A549 (cell line): ENCODE measurements at regions not wholly inside any gene's neighbourhood (a gene's known extent, or its start where the extent isn't known, plus 50 kb on each side); places are given as distances from the start of the nearest gene placed in this dataset.

Experiments
- ATAC-seq, 2 experiments: fragments of 200-7000 bp in 1 of 2; fragments of >200 bp in 1 of 2; cut with Nextera tagmentation in 1 of 2; cut with Tn5 transposase in 1 of 2; 3 replicates each; pipeline versions ENCODE4 v1.8.0 to v1.9.1; 2018 to 2020; ENCODE audit warnings: mild to moderate bottlenecking in 1 of 2, moderate library complexity in 1 of 2
- CTCF ChIA-PET: fragments of 300-600 bp; sonication (Branson Sonifier 250); formaldehyde crosslinking; extraction: SDS; loops from one replicate; lab custom pipeline; 2021; ENCODE audit warnings: antibody characterized with exemption, inconsistent platforms; lab: Yijun Ruan, JAX
- POLR2A ChIA-PET: fragments of 350-600 bp; formaldehyde crosslinking; extraction: SDS; loops from one replicate; lab custom pipeline; 2021; ENCODE audit warnings: antibody characterized with exemption, inconsistent platforms; lab: Yijun Ruan, JAX
- DNase-seq, 2 experiments: peaks; one replicate each; pipeline versions ENCODE4 v3.0.0 to v3.0.0-alpha.2; 2011 to 2016; ENCODE audit warnings: low read depth in 1 of 2, low spot score in 1 of 2
- FAIRE-seq: peaks from 2 replicates; lab custom pipeline; 2011; peaks lifted over from hg19 to GRCh38; lab: Jason Lieb, UNC
- H3K27ac ChIP-seq, 2 experiments: fragments of >200 bp; sonication (Bioruptor Twin); formaldehyde crosslinking; 3 replicates each; pipeline ENCODE4 v1.5.1; 2016 to 2017
- H3K4me1 ChIP-seq: fragments of >200 bp; sonication (Bioruptor Twin); formaldehyde crosslinking; 3 replicates; pipeline ENCODE4 v1.6.1; 2016
- H3K4me2 ChIP-seq: fragments of >200 bp; sonication (Bioruptor Twin); formaldehyde crosslinking; 3 replicates; pipeline ENCODE4 v1.6.1; 2016
- H3K4me3 ChIP-seq: fragments of >200 bp; sonication (Bioruptor Twin); formaldehyde crosslinking; 3 replicates; pipeline ENCODE4 v1.5.1; 2016
- H3K9me3 ChIP-seq: fragments of >200 bp; sonication (Bioruptor Twin); formaldehyde crosslinking; 3 replicates; pipeline ENCODE4 v1.6.1; 2016
- ATOH8 ChIP-seq: fragments of 250-450 bp; sonication (Bioruptor Pico); IDR thresholded peaks from 2 replicates; pipeline ENCODE4 v1.5.0; 2020; ENCODE audit warnings: low read depth, mild to moderate bottlenecking, moderate library complexity
- BHLHE40 ChIP-seq: IDR thresholded peaks from 2 replicates; pipeline ENCODE4 v1.6.1; 2012; ENCODE audit warnings: low read depth, low read length, inconsistent platforms
- CBX2 ChIP-seq: fragments of 200-600 bp; sonication (generic); IDR thresholded peaks from 2 replicates; pipeline ENCODE4 v1.6.1; 2016; ENCODE audit warnings: low read depth, mild to moderate bottlenecking, borderline replicate concordance
- CEBPB ChIP-seq, 2 experiments: fragments of >200 bp in 1 of 2; sonication (Bioruptor Twin) in 1 of 2; formaldehyde crosslinking in 1 of 2; IDR thresholded peaks; 2 replicates each; pipeline ENCODE4 v1.6.1; 2012 to 2016
- CTCF ChIP-seq: fragments of >200 bp; sonication (Bioruptor Twin); formaldehyde crosslinking; IDR thresholded peaks from 3 replicates; pipeline ENCODE4 v1.5.1; 2016
- EHF ChIP-seq: fragments of 250-450 bp; sonication (Bioruptor Pico); IDR thresholded peaks from 2 replicates; pipeline ENCODE4 v1.5.0; 2020; ENCODE audit warnings: mild to moderate bottlenecking
- EHMT2 ChIP-seq: fragments of 200-600 bp; sonication (generic); IDR thresholded peaks from 2 replicates; pipeline ENCODE4 v1.6.1; 2016; ENCODE audit warnings: antibody characterized with exemption, low read depth, mild to moderate bottlenecking, moderate library complexity
- FOSL2 ChIP-seq, 2 experiments: fragments of 450-650 bp in 1 of 2; fragments of >200 bp in 1 of 2; sonication (Bioruptor Twin) in 1 of 2; formaldehyde crosslinking; IDR thresholded peaks; 2 replicates each; pipeline versions ENCODE4 v1.5.0 to v1.6.1; 2016 to 2020; ENCODE audit warnings: mild to moderate bottlenecking in 1 of 2, moderate library complexity in 1 of 2
- HDAC2 ChIP-seq: fragments of 200-600 bp; sonication (generic); IDR thresholded peaks from 2 replicates; pipeline ENCODE4 v1.6.1; 2016
- HOXA7 ChIP-seq: fragments of 250-450 bp; sonication (Bioruptor Pico); IDR thresholded peaks from 2 replicates; pipeline ENCODE4 v1.5.0; 2020; ENCODE audit warnings: mild to moderate bottlenecking, moderate library complexity
- HOXB13 ChIP-seq: fragments of 250-450 bp; sonication (Bioruptor Pico); IDR thresholded peaks from 2 replicates; pipeline ENCODE4 v1.5.0; 2020; ENCODE audit warnings: low read depth, mild to moderate bottlenecking, moderate library complexity
- HOXB5 ChIP-seq: fragments of 250-450 bp; sonication (Bioruptor Pico); IDR thresholded peaks from 2 replicates; pipeline ENCODE4 v1.5.0; 2020; ENCODE audit warnings: mild to moderate bottlenecking, moderate library complexity
- JUN ChIP-seq, 2 experiments: fragments of >200 bp; sonication (Bioruptor Twin); formaldehyde crosslinking; IDR thresholded peaks; 2 replicates in 1 of 2; 3 replicates in 1 of 2; pipeline ENCODE4 v1.6.1; 2016 to 2017
- KDM1A ChIP-seq: fragments of 200-600 bp; sonication (generic); IDR thresholded peaks from 2 replicates; pipeline ENCODE4 v1.6.1; 2016; ENCODE audit warnings: low read depth, mild to moderate bottlenecking
- MAFK ChIP-seq: fragments of 450-650 bp; IDR thresholded peaks from 2 replicates; pipeline ENCODE4 v1.6.1; 2014; ENCODE audit not compliant: partially characterized antibody
- PHF8 ChIP-seq: fragments of 200-600 bp; sonication (generic); IDR thresholded peaks from 2 replicates; pipeline ENCODE4 v1.6.1; 2016; ENCODE audit warnings: low read depth, mild to moderate bottlenecking, antibody characterized with exemption, moderate library complexity, borderline replicate concordance
- POLR2AphosphoS2 ChIP-seq: conservative IDR thresholded peaks from 2 replicates; pipeline ENCODE4 v1.6.1; 2012; ENCODE audit warnings: low read length, improper control_type of control experiment, inconsistent platforms
- RARB ChIP-seq: fragments of 250-450 bp; sonication (Bioruptor Pico); IDR thresholded peaks from 2 replicates; pipeline ENCODE4 v1.8.0; 2021; ENCODE audit warnings: mild to moderate bottlenecking, moderate library complexity
- RFX5 ChIP-seq: fragments of 450-650 bp; IDR thresholded peaks from 2 replicates; pipeline ENCODE4 v1.7.1; 2014; ENCODE audit warnings: antibody characterized with exemption, mild to moderate bottlenecking, moderate library complexity
- SMC3 ChIP-seq: fragments of >200 bp; sonication (Bioruptor Twin); formaldehyde crosslinking; IDR thresholded peaks from 3 replicates; pipeline ENCODE4 v1.6.1; 2018; ENCODE audit warnings: inconsistent platforms
- USF2 ChIP-seq: fragments of 450-650 bp; IDR thresholded peaks from 2 replicates; pipeline ENCODE4 v1.6.1; 2014; ENCODE audit warnings: antibody characterized with exemption
- ZC3H11A ChIP-seq: fragments of 450-650 bp; IDR thresholded peaks from 2 replicates; pipeline ENCODE4 v1.6.1; 2014; ENCODE audit warnings: antibody characterized with exemption, mild to moderate bottlenecking
- ZFP36 ChIP-seq: fragments of 450-650 bp; IDR thresholded peaks from 2 replicates; pipeline ENCODE4 v1.6.1; 2014; ENCODE audit warnings: borderline replicate concordance; ENCODE audit not compliant: partially characterized antibody
- ZSCAN20 ChIP-seq: fragments of 250-450 bp; sonication (Bioruptor Pico); IDR thresholded peaks from 2 replicates; pipeline ENCODE4 v1.8.0; 2022; ENCODE audit warnings: mild to moderate bottlenecking, moderate library complexity
- WGBS: methylation state at CpG from one replicate; pipeline ENCODE4 v1.1.6; 2017; ENCODE audit errors: missing lambda C conversion rate; 5-methylcytosine and 5-hydroxymethylcytosine counted together
- TF ChIP-seq, protein P1 (sequence below): fragments of 150-350 bp; IDR thresholded peaks from 2 replicates; pipeline ENCODE4 v1.6.1; 2014; ENCODE audit warnings: low read depth, mild to moderate bottlenecking, low read length
- TF ChIP-seq, protein P2 (sequence below): IDR thresholded peaks from 2 replicates; pipeline ENCODE4 v1.6.1; 2012

DNA sequence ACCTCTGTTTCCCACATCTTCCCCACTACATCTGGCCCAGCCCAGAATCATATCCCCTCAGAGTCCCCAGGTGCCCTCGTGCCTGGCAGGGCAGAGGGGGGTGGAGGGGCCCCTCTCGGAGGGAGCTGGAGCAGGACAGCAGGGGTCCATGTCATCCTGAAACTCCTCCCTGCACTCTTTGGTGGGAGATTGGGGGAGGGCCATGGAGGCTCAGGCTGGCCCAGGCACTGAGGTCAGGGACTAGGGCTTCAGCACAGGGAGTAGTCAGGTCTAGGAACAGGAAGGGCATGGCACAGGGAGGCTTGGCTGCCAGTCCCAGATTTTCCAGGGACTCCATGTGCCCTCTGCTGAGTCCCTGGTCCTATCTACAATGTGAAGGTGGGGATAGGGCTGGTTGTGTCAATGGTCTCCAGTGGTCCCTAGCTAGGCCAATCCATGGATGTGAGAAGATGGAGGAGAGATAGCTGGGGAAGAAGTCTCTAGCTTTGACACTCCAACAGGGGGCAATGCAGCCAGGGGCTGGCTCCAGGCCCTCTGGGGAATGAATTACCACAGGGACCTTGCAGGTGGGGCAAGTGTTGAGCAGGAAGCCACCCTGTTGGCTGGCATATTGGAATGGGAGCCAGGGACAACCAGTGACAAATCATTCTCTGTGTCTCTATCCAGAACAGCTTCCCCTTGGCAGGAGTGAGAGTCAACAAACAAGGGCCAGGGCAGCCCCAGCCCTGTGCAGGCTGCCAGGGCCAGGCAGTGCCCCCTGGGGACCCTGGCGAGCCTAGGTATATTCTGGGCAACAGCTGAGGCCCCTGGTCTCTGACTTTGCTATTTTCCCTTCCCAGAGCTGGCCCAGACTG is 154.4 kb downstream of the EFNB1 start:
- no peak for TF ChIP-seq EHMT2
- TF ChIP-seq JUN (IDR thresholded peaks at IDR 0.05) = no peak
- no peak for TF ChIP-seq POLR2AphosphoS2
- TF ChIP-seq ZSCAN20 (CRISPR knock-in tag) = no peak
- no peak for TF ChIP-seq ATOH8 (CRISPR knock-in tag)
- no peak for TF ChIP-seq HOXA7 (CRISPR knock-in tag)
- no peak for TF ChIP-seq ZC3H11A
- TF ChIP-seq EHF (CRISPR knock-in tag) = no peak
- TF ChIP-seq, protein P1, sequence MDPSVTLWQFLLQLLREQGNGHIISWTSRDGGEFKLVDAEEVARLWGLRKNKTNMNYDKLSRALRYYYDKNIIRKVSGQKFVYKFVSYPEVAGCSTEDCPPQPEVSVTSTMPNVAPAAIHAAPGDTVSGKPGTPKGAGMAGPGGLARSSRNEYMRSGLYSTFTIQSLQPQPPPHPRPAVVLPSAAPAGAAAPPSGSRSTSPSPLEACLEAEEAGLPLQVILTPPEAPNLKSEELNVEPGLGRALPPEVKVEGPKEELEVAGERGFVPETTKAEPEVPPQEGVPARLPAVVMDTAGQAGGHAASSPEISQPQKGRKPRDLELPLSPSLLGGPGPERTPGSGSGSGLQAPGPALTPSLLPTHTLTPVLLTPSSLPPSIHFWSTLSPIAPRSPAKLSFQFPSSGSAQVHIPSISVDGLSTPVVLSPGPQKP = no peak
- TF ChIP-seq CEBPB (IDR thresholded peaks at IDR 0.05) = no peak
- no peak for TF ChIP-seq SMC3
- TF ChIP-seq PHF8 = no peak
- no peak for TF ChIP-seq RFX5
- no peak for TF ChIP-seq USF2
- TF ChIP-seq HOXB13 (CRISPR knock-in tag) = no peak
- TF ChIP-seq ZFP36 = no peak
- no peaks in the 10 kb centered on the region for H3K4me1 ChIP-seq
- H3K4me2 ChIP-seq = no peak overlapping the region
- no peak overlapping the region for H3K4me3 ChIP-seq
- FAIRE-seq = no peak
- POLR2A ChIA-PET = no interaction called here
- no peak for DNase-seq
- H3K27ac ChIP-seq = no peak overlapping the region
- H3K9me3 ChIP-seq = no peaks in the 10 kb centered on the region
- WGBS = 20% methylated on average over 1 of the region's 3 CpGs
- no peak for ATAC-seq
- CTCF ChIA-PET = interaction anchor here (1.0 to 2.1 kb wide), 3 partner anchors 11 to 239 kb away, joined by 3 to 5 read pairs (median 4); no protein-coding TSS in a partner anchor

- ChIA-PET POLR2A (no interaction called here), CTCF (no interaction called here)
- TF ChIP-seq BHLHE40 (no peak), CTCF (no peak), RARB (CRISPR knock-in tag) (no peak), CBX2 (no peak), HOXB5 (CRISPR knock-in tag) (no peak), RFX5 (no peak), HDAC2 (no peak), MAFK (no peak), KDM1A (no peak), FOSL2 (IDR thresholded peaks at IDR 0.05) (no peak), FOSL2 (CRISPR knock-in tag; IDR thresholded peaks at IDR 0.05) (no peak), EHF (CRISPR knock-in tag) (no peak), EHMT2 (no peak), HOXA7 (CRISPR knock-in tag) (no peak), HOXB13 (CRISPR knock-in tag) (no peak)
- TF ChIP-seq, protein P2, sequence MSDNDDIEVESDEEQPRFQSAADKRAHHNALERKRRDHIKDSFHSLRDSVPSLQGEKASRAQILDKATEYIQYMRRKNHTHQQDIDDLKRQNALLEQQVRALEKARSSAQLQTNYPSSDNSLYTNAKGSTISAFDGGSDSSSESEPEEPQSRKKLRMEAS = no peak
- Histone ChIP-seq H3K27ac (no peak overlapping the region), H3K4me2 (no peak overlapping the region), H3K9me3 (no peaks in the 10 kb centered on the region), H3K4me3 (no peak overlapping the region), H3K4me1 (no peaks in the 10 kb centered on the region)
- ATAC-seq (no peak), DNase-seq (no peak), FAIRE-seq (no peak)
- WGBS = 31% methylated on average over 5 of the region's 5 CpGs
Observed at GRCh38 chrX:68982476-68982875, 153.7 kb downstream of the EFNB1 start.
